ENCODE measurements at regions not wholly inside any gene's neighbourhood (a gene's known extent, or its start where the extent isn't known, plus 50 kb on each side); places are given as distances from the start of the nearest gene placed in this dataset.

DNA sequence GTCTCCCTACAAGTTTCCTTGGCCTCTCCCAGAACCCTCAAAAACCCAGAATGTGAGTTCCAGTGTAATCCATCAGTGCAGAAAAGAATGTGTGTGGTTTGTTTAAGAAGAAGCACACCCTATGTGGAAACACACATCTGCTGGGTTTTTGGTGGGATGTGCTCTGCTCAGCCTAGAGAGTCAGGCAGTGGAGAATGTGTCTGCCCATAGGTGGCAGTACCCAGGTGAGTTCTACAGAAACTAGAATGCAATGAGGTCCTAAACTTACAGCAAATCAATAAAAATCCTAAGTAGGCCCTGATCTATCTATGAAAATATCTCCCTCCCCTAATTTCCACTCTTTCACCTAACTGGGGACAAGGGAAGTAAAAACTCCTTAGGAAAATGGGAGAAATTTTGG is 437.3 kb downstream of the DHX35 start:
- TF ChIP-seq, protein P1, sequence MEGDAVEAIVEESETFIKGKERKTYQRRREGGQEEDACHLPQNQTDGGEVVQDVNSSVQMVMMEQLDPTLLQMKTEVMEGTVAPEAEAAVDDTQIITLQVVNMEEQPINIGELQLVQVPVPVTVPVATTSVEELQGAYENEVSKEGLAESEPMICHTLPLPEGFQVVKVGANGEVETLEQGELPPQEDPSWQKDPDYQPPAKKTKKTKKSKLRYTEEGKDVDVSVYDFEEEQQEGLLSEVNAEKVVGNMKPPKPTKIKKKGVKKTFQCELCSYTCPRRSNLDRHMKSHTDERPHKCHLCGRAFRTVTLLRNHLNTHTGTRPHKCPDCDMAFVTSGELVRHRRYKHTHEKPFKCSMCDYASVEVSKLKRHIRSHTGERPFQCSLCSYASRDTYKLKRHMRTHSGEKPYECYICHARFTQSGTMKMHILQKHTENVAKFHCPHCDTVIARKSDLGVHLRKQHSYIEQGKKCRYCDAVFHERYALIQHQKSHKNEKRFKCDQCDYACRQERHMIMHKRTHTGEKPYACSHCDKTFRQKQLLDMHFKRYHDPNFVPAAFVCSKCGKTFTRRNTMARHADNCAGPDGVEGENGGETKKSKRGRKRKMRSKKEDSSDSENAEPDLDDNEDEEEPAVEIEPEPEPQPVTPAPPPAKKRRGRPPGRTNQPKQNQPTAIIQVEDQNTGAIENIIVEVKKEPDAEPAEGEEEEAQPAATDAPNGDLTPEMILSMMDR (IDR thresholded peaks at IDR 0.05; ENCODE audit: low read depth, low read length), result no peak
- no peak for DNase-seq (ENCODE audit: extremely low read depth, low read depth)

DNA sequence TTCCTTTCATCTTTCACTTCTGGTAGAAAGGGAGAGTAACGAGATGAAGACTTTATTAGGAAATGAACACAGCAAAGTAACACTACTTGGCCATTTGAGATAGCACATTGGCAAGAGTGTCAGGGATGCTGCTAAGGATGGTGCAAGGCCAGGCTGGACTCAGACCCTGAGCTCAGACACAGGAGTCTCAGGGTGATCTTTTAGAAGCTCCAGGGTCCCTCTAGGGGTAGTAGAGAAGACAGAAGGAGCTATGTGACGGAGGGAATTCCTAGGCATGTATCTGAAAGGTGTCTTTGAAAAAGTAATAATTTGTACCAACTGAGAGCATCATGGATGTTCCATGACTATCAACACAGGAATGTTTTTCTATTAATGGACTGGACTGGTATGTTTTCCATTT is 436.5 kb downstream of the DHX35 start:
- TF ChIP-seq, protein P1 (IDR thresholded peaks at IDR 0.05; ENCODE audit: low read depth, low read length), result no peak
- DNase-seq (ENCODE audit: extremely low read depth, low read depth), result no peak

DNA sequence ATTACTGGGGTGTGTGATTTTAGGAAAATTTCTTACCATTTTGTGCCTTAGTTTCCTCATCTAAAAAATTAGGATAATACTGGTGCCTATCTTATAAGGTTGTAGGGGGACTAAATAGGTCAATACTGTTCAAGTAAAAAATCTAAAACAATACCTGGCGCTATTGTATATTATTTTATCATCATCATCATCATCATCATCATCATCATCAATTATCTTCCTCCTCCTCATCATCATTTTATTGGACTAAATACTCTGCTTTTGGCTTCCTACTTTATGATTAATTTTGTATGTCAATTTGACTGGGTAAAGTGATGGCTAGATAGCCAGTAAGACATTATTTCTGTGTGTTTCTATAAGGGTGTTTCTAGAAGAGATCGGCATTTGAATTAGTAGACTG is 435.5 kb downstream of the DHX35 start:
- no peak for DNase-seq (ENCODE audit: extremely low read depth, low read depth)
- TF ChIP-seq, protein P1 (IDR thresholded peaks at IDR 0.05; ENCODE audit: low read depth, low read length), result no peak

DNA sequence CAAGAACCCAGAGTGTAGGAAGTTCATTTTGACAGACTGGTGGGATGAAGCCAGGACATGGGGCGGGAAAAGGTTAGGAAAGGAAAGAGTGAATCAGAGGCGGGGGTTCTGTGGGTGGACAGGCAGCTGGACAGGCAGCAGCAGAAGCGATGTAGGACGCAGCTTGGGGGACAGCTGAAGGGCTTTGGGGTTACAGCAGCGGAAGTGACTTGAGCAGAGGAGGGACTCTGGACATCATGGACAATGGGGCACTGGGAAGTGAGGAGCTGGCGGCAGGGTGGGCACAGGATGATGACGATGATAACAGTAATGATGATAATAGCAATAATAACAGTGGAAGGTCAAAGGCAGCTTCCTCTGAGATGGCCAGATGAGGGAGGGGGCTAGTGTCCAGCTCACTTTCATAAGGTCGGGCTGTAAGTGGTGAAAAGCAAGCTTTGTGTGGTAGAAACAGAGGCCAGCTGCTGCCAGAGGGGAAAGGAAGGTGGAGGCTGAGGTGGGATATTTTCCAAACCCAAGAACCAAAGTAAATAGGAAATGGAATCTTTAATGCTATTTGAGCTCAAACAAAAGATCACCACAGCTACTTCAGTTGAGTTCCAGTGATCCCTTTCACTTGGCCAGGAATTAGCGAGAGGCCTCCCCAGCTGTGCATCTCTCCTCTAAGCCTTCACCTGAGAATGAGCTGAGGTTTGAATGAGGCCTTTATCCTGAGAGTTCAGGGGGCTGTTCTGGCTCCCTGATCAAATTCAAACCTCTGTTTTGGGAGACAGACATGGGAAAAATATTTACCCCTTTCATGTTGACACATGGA is 433.5 kb downstream of the DHX35 start:
- TF ChIP-seq, protein P1 (IDR thresholded peaks at IDR 0.05; ENCODE audit: low read depth, low read length), result no peak

DNA sequence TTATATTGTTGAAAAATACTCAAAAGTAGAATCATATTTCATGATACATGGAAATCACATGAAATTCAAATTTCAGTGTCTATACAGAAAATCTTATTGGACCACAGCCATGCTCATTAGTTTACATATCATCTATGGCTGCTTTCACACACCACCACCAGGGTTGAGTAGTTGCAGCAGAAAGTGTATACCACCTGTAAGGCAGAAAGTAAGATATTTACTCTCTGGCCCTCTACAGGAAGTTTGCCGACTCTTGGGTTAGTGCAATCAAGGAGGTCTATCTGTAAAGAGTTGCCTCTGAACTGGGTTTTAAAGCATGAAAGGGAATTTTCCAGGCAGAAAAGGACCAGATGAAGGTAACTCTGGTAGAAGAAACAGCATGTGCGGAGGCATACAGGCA is 432.3 kb downstream of the DHX35 start:
- no peak for DNase-seq (ENCODE audit: extremely low read depth, low read depth)
- TF ChIP-seq, protein P1 (IDR thresholded peaks at IDR 0.05; ENCODE audit: low read depth, low read length), result no peak

More for the DNA sequence above, 433.5 kb downstream of the DHX35 start:
- no peak for DNase-seq (ENCODE audit: extremely low read depth, low read depth)

DNA sequence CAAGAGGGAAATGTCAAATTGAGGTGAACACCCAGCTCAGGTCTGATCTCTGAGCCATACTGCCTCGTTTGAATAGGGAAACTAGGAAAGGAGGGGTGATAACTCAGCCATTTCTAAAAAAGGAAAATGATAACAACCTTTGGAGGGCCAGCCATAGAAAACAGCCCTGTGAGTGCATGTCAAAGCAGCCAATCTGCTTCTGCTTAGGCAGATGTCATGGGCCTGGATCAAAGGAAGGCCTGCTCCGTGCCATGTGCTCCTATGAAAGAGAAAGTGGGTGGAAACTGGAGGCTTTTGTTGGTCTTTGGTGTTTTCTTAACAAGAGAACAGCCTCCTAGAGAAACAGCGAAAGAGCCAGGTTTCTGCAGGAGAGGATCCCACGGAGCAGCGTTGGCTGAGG is 428.0 kb downstream of the DHX35 start:
- TF ChIP-seq, protein P1 (IDR thresholded peaks at IDR 0.05; ENCODE audit: low read depth, low read length), result no peak
- DNase-seq (ENCODE audit: extremely low read depth, low read depth), result no peak

DNA sequence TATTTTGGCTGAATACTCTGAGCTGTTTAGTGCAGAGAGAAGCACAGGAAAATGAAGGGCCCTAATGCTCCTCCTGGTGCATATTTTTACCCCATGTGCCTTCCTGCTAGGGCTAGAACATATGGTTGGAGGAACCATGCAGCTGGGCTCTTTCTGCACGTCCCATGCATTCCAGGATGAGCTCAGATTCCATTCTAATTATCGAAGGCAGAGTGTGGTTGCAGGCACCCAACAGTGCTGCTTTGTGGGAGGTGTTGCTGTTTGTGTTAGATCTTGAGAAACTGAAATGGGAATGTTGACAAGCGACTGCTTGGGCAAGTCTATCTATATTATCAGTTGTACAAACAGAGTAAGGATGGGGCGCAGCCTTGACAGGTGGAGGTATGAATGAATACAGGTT is 419.5 kb downstream of the DHX35 start:
- TF ChIP-seq, protein P1 (IDR thresholded peaks at IDR 0.05; ENCODE audit: low read depth, low read length), result no peak
- no peak for DNase-seq (ENCODE audit: extremely low read depth, low read depth)
